Stomach (tissue), 8 donors: ENCODE measurements at regions not wholly inside any gene's neighbourhood (a gene's known extent, or its start where the extent isn't known, plus 50 kb on each side); places are given as distances from the start of the nearest gene placed in this dataset.

Experiments
- DNase-seq, 2 donors: peaks; one replicate each; pipeline versions ENCODE4 v3.0.0 to v3.0.0-alpha.2; 2013 to 2019
- H3K27ac ChIP-seq, 5 donors: fragments of 200-600 bp in 4 of 5; sonication (generic) in 4 of 5; one replicate each; pipeline ENCODE4 v1.5.1; 2013 to 2019; ENCODE audit warnings: mild to moderate bottlenecking in 1 of 5, moderate library complexity in 1 of 5
- H3K27me3 ChIP-seq, 3 donors: fragments of 200-600 bp; sonication (generic); one replicate each; pipeline ENCODE4 v1.5.1; 2017 to 2019; ENCODE audit warnings: mixed run types in 1 of 3
- H3K36me3 ChIP-seq, 4 donors: fragments of 200-600 bp; sonication (generic); 1 replicate in 3 of 4; 2 replicates in 1 of 4; pipeline ENCODE4 v1.5.1; 2016 to 2019
- H3K4me1 ChIP-seq, 4 donors: fragments of 200-600 bp; sonication (generic); one replicate each; pipeline ENCODE4 v1.5.1; 2016 to 2019
- H3K4me3 ChIP-seq, 4 donors: fragments of 200-600 bp; sonication (generic) in 3 of 4; one replicate each; pipeline ENCODE4 v1.5.1; 2016 to 2019; ENCODE audit warnings: mild to moderate bottlenecking in 1 of 4
- H3K9me3 ChIP-seq, 4 donors: fragments of 200-600 bp; sonication (generic); one replicate each; pipeline ENCODE4 v1.5.1; 2016 to 2019
- CTCF ChIP-seq, 7 experiments: fragments of 450-650 bp in 4 of 7; fragments of 200-600 bp in 3 of 7; sonication (generic) in 3 of 7; IDR thresholded peaks; one replicate each; pipeline ENCODE4 v1.5.1; 2016 to 2019; ENCODE audit warnings: antibody characterized with exemption in 7 of 7, control low read depth in 2 of 7, mild to moderate bottlenecking in 1 of 7
- EP300 ChIP-seq: sonication (generic); formaldehyde crosslinking; IDR thresholded peaks from one replicate; pipeline ENCODE4 v1.6.1; 2017; ENCODE audit warnings: antibody characterized with exemption
- POLR2A ChIP-seq, 4 donors: fragments of 450-650 bp; IDR thresholded peaks; one replicate each; pipeline ENCODE4 v1.6.1; 2016; ENCODE audit warnings: antibody characterized with exemption in 4 of 4, control low read depth in 2 of 4, mild to moderate bottlenecking in 1 of 4, moderate library complexity in 1 of 4
- POLR2AphosphoS5 ChIP-seq, 3 donors: sonication (generic); formaldehyde crosslinking; IDR thresholded peaks; one replicate each; pipeline ENCODE4 v1.6.1; 2016; ENCODE audit warnings: antibody characterized with exemption in 3 of 3
- WGBS, 5 donors: extraction: QIAGEN DNeasy Blood & Tissue Kit in 3 of 5; methylation state at CpG; one replicate each; pipeline versions ENCODE4 v1.1.5 to v1.1.7; 2013 to 2018; 5-methylcytosine and 5-hydroxymethylcytosine counted together
- intact Hi-C: fragments of 100-400 bp; cut with DNase I; formaldehyde crosslinking; loops from one replicate; pipeline ENCODE4 v1.15.1; 2023; ENCODE audit warnings: low total_unique reads
- donor health status: healthy with polysubstance abuse.
- donor health status: Bipolar disorder and iron deficiency.
- donor health status: healthy.

- intact Hi-C loops, result no loop called here
- Histone ChIP-seq H3K27me3 (peaks cover 0 to 24% (median 0%) of the 10 kb centered on the region in 3 donors), H3K36me3 (no peaks in the 10 kb centered on the region), H3K27ac (no peak overlapping the region), H3K9me3 (no peaks in the 10 kb centered on the region), H3K4me1 (no peaks in the 10 kb centered on the region), H3K4me3 (no peak overlapping the region)
- WGBS, 5 donors, result 59 to 72% (median 70%) methylated on average over 2 of the region's 2 CpGs
- no peak for DNase-seq
- TF ChIP-seq EP300, result no peak
Observed at GRCh38 chr16:54993106-54993895, 62.6 kb downstream of the IRX5 start.

GRCh38 chr16:54996186-54996585, 65.5 kb downstream of the IRX5 start:
- 75 to 85% (median 79%) methylated on average over 7 of the region's 7 CpGs for WGBS, 5 donors
- TF ChIP-seq CTCF (IDR thresholded peaks at IDR 0.05), result no peak
- TF ChIP-seq EP300, result no peak
- TF ChIP-seq POLR2AphosphoS5 (IDR thresholded peaks at IDR 0.05), result no peak
- TF ChIP-seq POLR2A (IDR thresholded peaks at IDR 0.05), result no peak
- intact Hi-C loops, result no loop called here
- DNase-seq, result no peak
- Histone ChIP-seq H3K9me3 (no peaks in the 10 kb centered on the region), H3K4me3 (no peak overlapping the region), H3K4me1 (no peaks in the 10 kb centered on the region), H3K27me3 (peaks cover 0 to 47% (median 6%) of the 10 kb centered on the region in 3 donors), H3K27ac (no peak overlapping the region), H3K36me3 (no peaks in the 10 kb centered on the region)

GRCh38 chr16:54998834-54999233, 68.2 kb downstream of the IRX5 start:
- no peaks in the 10 kb centered on the region for H3K36me3 ChIP-seq
- intact Hi-C loops, result no loop called here
- no peak overlapping the region for H3K27ac ChIP-seq
- H3K4me3 ChIP-seq, result no peak overlapping the region
- H3K27me3 ChIP-seq, result peaks cover 0 to 46% (median 6%) of the 10 kb centered on the region in 3 donors
- DNase-seq, result no peak
- H3K4me1 ChIP-seq, result no peaks in the 10 kb centered on the region
- WGBS, 5 donors, result 14 to 29% (median 23%) methylated on average over 1 of the region's 1 CpG
- TF ChIP-seq CTCF (IDR thresholded peaks at IDR 0.05) (no peak), POLR2AphosphoS5 (IDR thresholded peaks at IDR 0.05) (no peak), POLR2A (IDR thresholded peaks at IDR 0.05) (no peak), EP300 (no peak)
- no peaks in the 10 kb centered on the region for H3K9me3 ChIP-seq

DNA sequence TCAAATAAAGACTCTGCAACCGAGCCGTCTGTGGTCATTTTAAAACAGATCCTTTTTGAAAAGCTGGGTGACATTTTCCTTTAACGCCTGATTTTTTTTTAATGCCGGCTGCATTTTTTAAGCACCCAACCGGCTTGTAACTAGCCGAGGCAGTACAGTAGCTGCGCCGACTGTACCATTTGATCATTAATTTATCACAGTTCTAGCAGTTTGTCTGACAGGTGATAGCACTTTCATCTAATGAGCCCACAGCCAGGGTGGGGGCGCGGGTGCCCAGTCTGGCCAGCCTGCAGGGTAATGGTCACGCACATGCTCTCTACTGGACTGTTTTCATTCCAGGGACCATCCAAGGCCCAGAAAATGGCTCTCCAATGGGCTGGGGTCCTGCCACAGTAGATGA, 68.8 kb downstream of the IRX5 start:
- WGBS, 5 donors, result 57 to 76% (median 64%) methylated on average over 11 of the region's 11 CpGs
- intact Hi-C loops, result no loop called here
- TF ChIP-seq POLR2AphosphoS5 (IDR thresholded peaks at IDR 0.05) (no peak), CTCF (IDR thresholded peaks at IDR 0.05) (no peak), EP300 (no peak), POLR2A (IDR thresholded peaks at IDR 0.05) (no peak)
- Histone ChIP-seq H3K27me3 (peaks cover 0 to 46% (median 6%) of the 10 kb centered on the region in 3 donors), H3K9me3 (no peaks in the 10 kb centered on the region), H3K4me1 (no peaks in the 10 kb centered on the region), H3K4me3 (no peak overlapping the region), H3K27ac (no peak overlapping the region), H3K36me3 (no peaks in the 10 kb centered on the region)
- no peak for DNase-seq

GRCh38 chr16:55000595-55000994, 69.9 kb downstream of the IRX5 start:
- no peak for DNase-seq
- Histone ChIP-seq H3K27me3 (peaks cover 0 to 46% (median 6%) of the 10 kb centered on the region in 3 donors), H3K27ac (no peak overlapping the region), H3K9me3 (no peaks in the 10 kb centered on the region), H3K4me3 (no peak overlapping the region), H3K4me1 (no peaks in the 10 kb centered on the region), H3K36me3 (no peaks in the 10 kb centered on the region)
- WGBS, 5 donors, result 45 to 55% (median 47%) methylated on average over 4 of the region's 4 CpGs
- intact Hi-C loops, result no loop called here
- TF ChIP-seq CTCF (IDR thresholded peaks at IDR 0.05) (no peak), POLR2AphosphoS5 (IDR thresholded peaks at IDR 0.05) (no peak), POLR2A (IDR thresholded peaks at IDR 0.05) (no peak), EP300 (no peak)
